CD14-positive monocyte (primary cell): ENCODE measurements at regions not wholly inside any gene's neighbourhood (a gene's known extent, or its start where the extent isn't known, plus 50 kb on each side); places are given as distances from the start of the nearest gene placed in this dataset.

Experiments used
- DNase-seq, 3 donors: peaks; one replicate each; pipeline ENCODE4 v3.0.0-alpha.2; 2011 to 2022
- H2AFZ ChIP-seq: 2 replicates; pipeline ENCODE4 v1.6.0; 2012; ENCODE audit warnings: mild to moderate bottlenecking, low read depth, low read length, inconsistent platforms; ENCODE audit not compliant: insufficient read depth, poor library complexity, severe bottlenecking
- H3K27ac ChIP-seq, 2 donors: 1 replicate in 1 of 2; 2 replicates in 1 of 2; pipeline ENCODE4 v1.5.1; 2012 to 2013; ENCODE audit warnings: low read length in 2 of 2, control low read depth in 1 of 2, inconsistent platforms in 1 of 2, low read depth in 1 of 2, mild to moderate bottlenecking in 1 of 2
- H3K27me3 ChIP-seq, 2 donors: one replicate each; pipeline versions ENCODE4 v1.6.0 to v1.6.1; 2011 to 2013; ENCODE audit warnings: low read length in 2 of 2; ENCODE audit not compliant: control insufficient read depth in 2 of 2, insufficient read depth in 2 of 2
- H3K36me3 ChIP-seq, 2 donors: replicated peaks in 1 of 2; 1 replicate in 1 of 2; 2 replicates in 1 of 2; pipeline versions ENCODE4 v1.5.1 to v1.6.1; 2012 to 2013; ENCODE audit warnings: low read length in 2 of 2, control low read depth in 1 of 2, inconsistent platforms in 1 of 2, mild to moderate bottlenecking in 1 of 2; ENCODE audit not compliant: insufficient read depth in 2 of 2, control insufficient read depth in 1 of 2
- H3K4me1 ChIP-seq, 2 donors: 1 replicate in 1 of 2; 2 replicates in 1 of 2; pipeline versions ENCODE4 v1.5.1 to v1.6.1; 2012 to 2013; ENCODE audit warnings: low read length in 2 of 2, control low read depth in 1 of 2, inconsistent platforms in 1 of 2, mild to moderate bottlenecking in 1 of 2, moderate library complexity in 1 of 2; ENCODE audit not compliant: insufficient read depth in 2 of 2, control insufficient read depth in 1 of 2
- H3K4me2 ChIP-seq: replicated peaks from 2 replicates; pipeline ENCODE3; 2012; ENCODE audit warnings: low read length, moderate library complexity, mild to moderate bottlenecking; ENCODE audit not compliant: poor library complexity, severe bottlenecking; ENCODE audit errors: extremely low read depth
- H3K4me3 ChIP-seq, 3 experiments: fragments of 200-600 bp in 1 of 3; sonication (generic) in 1 of 3; replicated peaks in 1 of 3; 1 replicate in 2 of 3; 2 replicates in 1 of 3; pipeline ENCODE4 v1.5.1; 2011 to 2013; ENCODE audit warnings: low read length in 3 of 3, mild to moderate bottlenecking in 3 of 3, control low read depth in 2 of 3, low read depth in 2 of 3, inconsistent platforms in 1 of 3, moderate library complexity in 1 of 3
- H3K79me2 ChIP-seq: 2 replicates; pipeline ENCODE4 v1.6.0; 2012; ENCODE audit warnings: mild to moderate bottlenecking, control low read depth, inconsistent platforms, low read length, moderate library complexity; ENCODE audit not compliant: insufficient read depth
- H3K9ac ChIP-seq: 2 replicates; pipeline ENCODE4 v1.6.0; 2017; ENCODE audit warnings: low read length, mild to moderate bottlenecking; ENCODE audit not compliant: insufficient read depth, poor library complexity, severe bottlenecking
- H3K9me3 ChIP-seq, 2 donors: replicated peaks in 1 of 2; 1 replicate in 1 of 2; 2 replicates in 1 of 2; pipeline versions ENCODE4 v1.5.1 to v1.6.1; 2012 to 2013; ENCODE audit warnings: low read length in 2 of 2, control low read depth in 1 of 2; ENCODE audit not compliant: control insufficient read depth in 1 of 2, insufficient read depth in 1 of 2
- H4K20me1 ChIP-seq: 2 replicates; pipeline ENCODE4 v1.6.0; 2012; ENCODE audit warnings: mild to moderate bottlenecking, low read length, control low read depth, moderate library complexity; ENCODE audit not compliant: insufficient read depth
- H3K27ac Mint-ChIP-seq, 7 donors: one replicate each; pipeline ENCODE4 v1.8.0; 2020; ENCODE audit warnings: mild to moderate bottlenecking in 7 of 7, mixed read lengths in 7 of 7, moderate library complexity in 6 of 7, inconsistent platforms in 2 of 7
- H3K27me3 Mint-ChIP-seq, 3 donors: one replicate each; pipeline ENCODE4 v1.8.0; 2021 to 2022; ENCODE audit warnings: low read depth in 3 of 3, mild to moderate bottlenecking in 3 of 3, mixed read lengths in 3 of 3, moderate library complexity in 3 of 3, inconsistent platforms in 1 of 3
- H3K36me3 Mint-ChIP-seq, 2 donors: one replicate each; pipeline ENCODE4 v1.8.0; 2020; ENCODE audit warnings: mixed read lengths in 2 of 2, inconsistent platforms in 1 of 2, mild to moderate bottlenecking in 1 of 2
- H3K4me1 Mint-ChIP-seq: one replicate; pipeline ENCODE4 v1.8.0; 2020; ENCODE audit warnings: mild to moderate bottlenecking, mixed read lengths
- H3K4me3 Mint-ChIP-seq, 2 donors: one replicate each; pipeline ENCODE4 v1.8.0; 2020; ENCODE audit warnings: mild to moderate bottlenecking in 2 of 2, mixed read lengths in 2 of 2, moderate library complexity in 1 of 2
- H3K9me3 Mint-ChIP-seq, 7 donors: one replicate each; pipeline ENCODE4 v1.8.0; 2020 to 2022; ENCODE audit warnings: mixed read lengths in 7 of 7, mild to moderate bottlenecking in 6 of 7, moderate library complexity in 6 of 7, inconsistent platforms in 2 of 7
- CTCF ChIP-seq: fragments of 200-600 bp; IDR thresholded peaks from one replicate; pipeline ENCODE4 v1.8.0; 2022; ENCODE audit warnings: antibody characterized with exemption, mild to moderate bottlenecking
- WGBS: methylation state at CpG from one replicate; pipeline ENCODE4 v1.1.5; 2013; ENCODE audit warnings: missing lambda C conversion rate; ENCODE audit not compliant: insufficient coverage; 5-methylcytosine and 5-hydroxymethylcytosine counted together
- intact Hi-C, 2 donors: fragments of 100-400 bp; cut with micrococcal nuclease; formaldehyde crosslinking; loops; one replicate each; pipeline versions ENCODE4 v1.15.0 to v1.15.1; 2023

GRCh38 chr9:31255211-31255610 lies 1129.2 kb upstream of the ACO1 start:
- H3K27me3 ChIP-seq, result no peaks in the 10 kb centered on the region
- no peak overlapping the region for H3K4me3 ChIP-seq
- H3K27ac ChIP-seq, result no peak overlapping the region
- peaks cover 0 to 1% (median 0%) of the 10 kb centered on the region in 3 donors for H3K27me3 Mint-ChIP-seq
- TF ChIP-seq CTCF, result no peak
- H3K4me1 Mint-ChIP-seq, result no peaks in the 10 kb centered on the region
- peaks cover 8 to 18% (median 11%) of the 10 kb centered on the region in 7 donors for H3K9me3 Mint-ChIP-seq
- no peak for DNase-seq
- no peaks in the 10 kb centered on the region for H3K79me2 ChIP-seq
- peaks cover 13 to 18% of the 10 kb centered on the region in 2 donors for H3K9me3 ChIP-seq
- H2AFZ ChIP-seq, result no peak overlapping the region
- intact Hi-C loops, result no loop called here
- no peak overlapping the region for H3K9ac ChIP-seq
- H3K36me3 Mint-ChIP-seq, result no peaks in the 10 kb centered on the region
- no peaks in the 10 kb centered on the region for H3K4me1 ChIP-seq
- H3K27ac Mint-ChIP-seq, result no peak overlapping the region
- no peak overlapping the region for H3K4me2 ChIP-seq
- 96% methylated on average over 8 of the region's 11 CpGs for WGBS
- H3K36me3 ChIP-seq, result no peaks in the 10 kb centered on the region
- H4K20me1 ChIP-seq, result no peaks in the 10 kb centered on the region
- no peak overlapping the region for H3K4me3 Mint-ChIP-seq

- intact Hi-C loops, result no loop called here
- no peaks in the 10 kb centered on the region for H4K20me1 ChIP-seq
- Mint-ChIP-seq H3K4me1 (no peaks in the 10 kb centered on the region), H3K9me3 (peaks cover 0 to 5% (median 1%) of the 10 kb centered on the region in 7 donors), H3K27ac (no peak overlapping the region), H3K27me3 (peaks cover 0 to under 1% (median 0%) of the 10 kb centered on the region in 3 donors), H3K36me3 (no peaks in the 10 kb centered on the region), H3K4me3 (no peak overlapping the region)
- H3K9me3 ChIP-seq, result peaks cover 0 to 5% of the 10 kb centered on the region in 2 donors
- no peak overlapping the region for H3K9ac ChIP-seq
- no peaks in the 10 kb centered on the region for H3K36me3 ChIP-seq
- no peak for DNase-seq
- H3K27me3 ChIP-seq, result no peaks in the 10 kb centered on the region
- no peak overlapping the region for H3K4me3 ChIP-seq
- H3K4me1 ChIP-seq, result no peaks in the 10 kb centered on the region
- H3K4me2 ChIP-seq, result no peak overlapping the region
- no peak overlapping the region for H2AFZ ChIP-seq
- no peak overlapping the region for H3K27ac ChIP-seq
- WGBS, result 83% methylated on average over 1 of the region's 2 CpGs
- H3K79me2 ChIP-seq, result no peaks in the 10 kb centered on the region
- no peak for TF ChIP-seq CTCF
These were observed 1124.6 kb upstream of the ACO1 start for GRCh38 chr9:31259824-31260223.
